ENCODE measurements at regions not wholly inside any gene's neighbourhood (a gene's known extent, or its start where the extent isn't known, plus 50 kb on each side); places are given as distances from the start of the nearest gene placed in this dataset.

DNA sequence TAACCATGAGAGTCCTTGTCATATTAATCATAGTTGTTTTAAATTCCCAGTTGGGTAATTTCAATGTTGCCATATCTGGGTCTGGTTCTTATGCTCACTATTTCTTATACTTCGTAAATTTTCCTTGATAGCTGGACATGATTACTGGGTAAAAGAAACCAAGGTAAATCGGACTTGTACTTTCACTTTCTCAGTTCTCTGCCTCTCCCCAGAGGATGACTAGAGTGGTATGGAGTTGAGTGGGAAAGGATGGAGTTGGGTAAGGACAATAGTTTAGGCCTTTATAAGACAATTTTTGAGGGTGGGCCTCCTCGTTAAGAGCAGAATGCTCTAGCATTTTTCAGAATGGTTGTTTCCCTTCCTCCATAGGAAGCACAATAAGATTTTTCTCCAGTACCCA lies 106.1 kb downstream of the CRPPA start:
- TF ChIP-seq, protein P1, sequence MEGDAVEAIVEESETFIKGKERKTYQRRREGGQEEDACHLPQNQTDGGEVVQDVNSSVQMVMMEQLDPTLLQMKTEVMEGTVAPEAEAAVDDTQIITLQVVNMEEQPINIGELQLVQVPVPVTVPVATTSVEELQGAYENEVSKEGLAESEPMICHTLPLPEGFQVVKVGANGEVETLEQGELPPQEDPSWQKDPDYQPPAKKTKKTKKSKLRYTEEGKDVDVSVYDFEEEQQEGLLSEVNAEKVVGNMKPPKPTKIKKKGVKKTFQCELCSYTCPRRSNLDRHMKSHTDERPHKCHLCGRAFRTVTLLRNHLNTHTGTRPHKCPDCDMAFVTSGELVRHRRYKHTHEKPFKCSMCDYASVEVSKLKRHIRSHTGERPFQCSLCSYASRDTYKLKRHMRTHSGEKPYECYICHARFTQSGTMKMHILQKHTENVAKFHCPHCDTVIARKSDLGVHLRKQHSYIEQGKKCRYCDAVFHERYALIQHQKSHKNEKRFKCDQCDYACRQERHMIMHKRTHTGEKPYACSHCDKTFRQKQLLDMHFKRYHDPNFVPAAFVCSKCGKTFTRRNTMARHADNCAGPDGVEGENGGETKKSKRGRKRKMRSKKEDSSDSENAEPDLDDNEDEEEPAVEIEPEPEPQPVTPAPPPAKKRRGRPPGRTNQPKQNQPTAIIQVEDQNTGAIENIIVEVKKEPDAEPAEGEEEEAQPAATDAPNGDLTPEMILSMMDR (conservative IDR thresholded peaks at IDR 0.05 in 1 of 2, IDR thresholded peaks at IDR 0.05 in 1 of 2; ENCODE audit: low read depth in 1 of 2, low read length in 2 of 2): no peak
- no peak for TF ChIP-seq EZH2 (IDR thresholded peaks at IDR 0.05; ENCODE audit: low read length, missing control alignments)
